ENCODE measurements at regions not wholly inside any gene's neighbourhood (a gene's known extent, or its start where the extent isn't known, plus 50 kb on each side); places are given as distances from the start of the nearest gene placed in this dataset.
"Not testable (repeated sequence)": the region's sequence is repeated elsewhere in the genome, so short reads cannot be mapped to it uniquely, and the experiment has no call there.

DNA sequence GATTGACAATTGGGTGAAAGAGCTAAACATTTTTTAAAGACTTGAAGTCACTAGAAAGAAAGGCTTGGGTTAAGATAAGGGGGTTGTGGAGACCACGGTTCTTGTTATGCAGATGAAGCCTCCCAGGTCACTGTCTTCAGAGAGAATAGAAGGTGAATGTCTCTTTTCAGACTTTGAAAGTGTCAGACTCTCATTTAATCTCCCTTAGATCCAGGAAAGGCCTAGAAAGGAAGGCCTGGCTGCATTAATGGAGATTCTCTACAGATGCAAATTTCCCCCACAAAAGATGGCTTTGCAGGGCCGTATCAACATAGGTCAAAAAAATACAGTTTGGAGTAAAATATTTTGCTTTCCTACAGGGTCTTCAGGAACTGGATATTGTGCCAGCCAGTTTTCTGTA, 193.9 kb downstream of the RTP5 start:
- no CpG with 5 or more reads among the region's 2 CpGs for WGBS (ENCODE audit: extremely low coverage, insufficient coverage, low lambda C conversion rate)
- H2BK15ac ChIP-seq (replicated peaks; ENCODE audit: low read depth), result no peak overlapping the region
- DNase-seq, result no peak

DNA sequence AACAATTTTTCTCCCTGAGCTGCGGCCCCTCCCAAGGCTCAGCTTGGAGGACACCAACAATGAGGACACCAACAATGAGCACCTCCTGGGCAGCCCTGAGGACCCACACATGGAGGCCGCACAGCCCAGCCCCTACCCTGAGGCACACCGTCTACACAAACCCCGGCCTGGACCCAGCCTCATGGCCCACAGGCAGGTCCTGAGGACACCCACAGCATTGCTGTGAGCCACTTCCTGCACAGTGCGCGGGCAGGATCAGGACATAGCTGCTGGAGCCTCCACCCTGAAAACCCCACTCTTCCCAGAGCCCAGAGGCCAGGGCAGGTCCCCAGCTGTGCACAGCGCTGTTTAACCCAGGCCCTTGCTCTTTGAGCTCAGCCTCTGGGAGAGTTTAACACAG, 194.3 kb downstream of the RTP5 start:
- Histone ChIP-seq H3K27ac (ENCODE audit: low read depth, low read length) (no peak overlapping the region), H3K56ac (ENCODE audit: low read length) (no peak overlapping the region), H3K79me1 (ENCODE audit: low read length) (no peaks in the 10 kb centered on the region), H3K18ac (ENCODE audit: low read length) (no peak overlapping the region), H4K8ac (ENCODE audit: low read depth, low read length) (no peak overlapping the region), H2BK15ac (replicated peaks; ENCODE audit: low read depth) (no peak overlapping the region), H4K5ac (ENCODE audit: low read length) (no peak overlapping the region), H3K79me2 (ENCODE audit: control insufficient read depth, insufficient read depth, low read length) (no peaks in the 10 kb centered on the region), H3K27me3 (ENCODE audit: insufficient read depth, low read length, poor library complexity) (no peaks in the 10 kb centered on the region), H3K4me3 (ENCODE audit: low read length) (no peak overlapping the region), H2AK5ac (ENCODE audit: low read length) (no peak overlapping the region), H3K4me2 (ENCODE audit: low read length) (no peak overlapping the region), H2BK5ac (ENCODE audit: low read length) (no peak overlapping the region), H3K23ac (ENCODE audit: low read length) (no peak overlapping the region), H3K9ac (ENCODE audit: low read length) (no peak overlapping the region), H3K4ac (ENCODE audit: low read depth, low read length) (no peak overlapping the region), H2BK120ac (ENCODE audit: low read depth, low read length) (no peak overlapping the region), H3K4me1 (ENCODE audit: control insufficient read depth, low read depth, low read length) (no peaks in the 10 kb centered on the region), H3K36me3 (ENCODE audit: control insufficient read depth, insufficient read depth, low read length) (no peaks in the 10 kb centered on the region)
- no peak for DNase-seq
- WGBS (ENCODE audit: extremely low coverage, insufficient coverage, low lambda C conversion rate), result no CpG with 5 or more reads among the region's 7 CpGs

More for the DNA sequence above, 193.9 kb downstream of the RTP5 start:
- Histone ChIP-seq H3K4me1 (ENCODE audit: control insufficient read depth, low read depth, low read length) (no peaks in the 10 kb centered on the region), H3K4ac (ENCODE audit: low read depth, low read length) (no peak overlapping the region), H3K36me3 (ENCODE audit: control insufficient read depth, insufficient read depth, low read length) (no peaks in the 10 kb centered on the region), H4K5ac (ENCODE audit: low read length) (no peak overlapping the region), H2AK5ac (ENCODE audit: low read length) (no peak overlapping the region), H3K27me3 (ENCODE audit: insufficient read depth, low read length, poor library complexity) (no peaks in the 10 kb centered on the region), H3K9ac (ENCODE audit: low read length) (no peak overlapping the region), H4K8ac (ENCODE audit: low read depth, low read length) (no peak overlapping the region), H3K4me2 (ENCODE audit: low read length) (no peak overlapping the region), H2BK5ac (ENCODE audit: low read length) (no peak overlapping the region), H3K79me2 (ENCODE audit: control insufficient read depth, insufficient read depth, low read length) (no peaks in the 10 kb centered on the region), H3K79me1 (ENCODE audit: low read length) (no peaks in the 10 kb centered on the region), H3K18ac (ENCODE audit: low read length) (no peak overlapping the region), H3K27ac (ENCODE audit: low read depth, low read length) (no peak overlapping the region), H3K56ac (ENCODE audit: low read length) (no peak overlapping the region), H2BK120ac (ENCODE audit: low read depth, low read length) (no peak overlapping the region), H3K4me3 (ENCODE audit: low read length) (no peak overlapping the region), H3K23ac (ENCODE audit: low read length) (no peak overlapping the region)

DNA sequence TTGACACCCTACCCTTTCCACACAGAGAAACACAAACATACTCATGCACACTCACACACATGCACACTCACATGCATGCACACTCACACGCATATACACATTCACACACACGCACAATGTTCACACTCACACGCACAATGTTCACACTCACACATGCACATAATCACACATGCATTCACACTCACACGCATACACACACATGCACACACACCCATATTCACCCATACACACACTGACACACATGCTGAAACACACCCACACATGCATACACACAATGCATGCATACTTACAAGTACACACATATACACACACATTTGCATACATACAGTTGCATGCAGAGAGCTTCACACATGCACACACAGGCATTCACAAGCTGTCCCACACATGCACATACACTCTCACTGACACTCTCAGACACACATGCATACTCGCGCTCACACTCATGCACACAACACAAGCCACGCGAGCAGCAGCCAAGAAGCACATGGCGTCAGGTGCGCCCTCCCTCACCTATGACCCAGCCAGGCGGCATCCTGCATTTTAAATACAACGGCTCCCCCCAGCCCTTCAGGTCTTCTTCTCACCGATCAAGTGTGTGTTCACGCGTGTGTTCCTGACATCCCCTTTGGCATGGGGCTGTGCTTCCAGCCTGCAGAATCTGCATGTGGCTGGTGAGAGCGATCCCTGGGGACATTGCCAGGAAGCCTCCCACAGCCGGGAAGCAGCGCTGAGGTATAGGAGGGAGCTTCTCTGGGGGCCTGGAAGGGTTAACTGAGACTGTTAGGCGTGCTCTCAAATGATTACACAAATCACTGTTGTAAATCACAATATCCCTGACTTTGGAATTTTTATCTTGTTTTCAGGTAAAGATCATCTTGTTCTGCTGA, 195.1 kb downstream of the RTP5 start:
- no peak overlapping the region for H3K27ac ChIP-seq (ENCODE audit: low read depth, low read length)
- no peak overlapping the region for H3K4me3 ChIP-seq (ENCODE audit: low read length)
- H2BK120ac ChIP-seq (ENCODE audit: low read depth, low read length), result no peak overlapping the region
- H3K18ac ChIP-seq (ENCODE audit: low read length), result no peak overlapping the region
- H2AK5ac ChIP-seq (ENCODE audit: low read length), result no peak overlapping the region
- no peak overlapping the region for H4K8ac ChIP-seq (ENCODE audit: low read depth, low read length)
- no peak overlapping the region for H3K4ac ChIP-seq (ENCODE audit: low read depth, low read length)
- H3K36me3 ChIP-seq (ENCODE audit: control insufficient read depth, insufficient read depth, low read length), result no peaks in the 10 kb centered on the region
- H3K4me2 ChIP-seq (ENCODE audit: low read length), result no peak overlapping the region
- H3K56ac ChIP-seq (ENCODE audit: low read length), result no peak overlapping the region
- WGBS (ENCODE audit: extremely low coverage, insufficient coverage, low lambda C conversion rate), result no CpG with 5 or more reads among the region's 19 CpGs
- no peak overlapping the region for H2BK5ac ChIP-seq (ENCODE audit: low read length)
- H3K4me1 ChIP-seq (ENCODE audit: control insufficient read depth, low read depth, low read length), result no peaks in the 10 kb centered on the region
- H4K5ac ChIP-seq (ENCODE audit: low read length), result no peak overlapping the region
- no peak overlapping the region for H2BK15ac ChIP-seq (replicated peaks; ENCODE audit: low read depth)
- H3K79me1 ChIP-seq (ENCODE audit: low read length), result no peaks in the 10 kb centered on the region
- no peaks in the 10 kb centered on the region for H3K79me2 ChIP-seq (ENCODE audit: control insufficient read depth, insufficient read depth, low read length)
- H3K9ac ChIP-seq (ENCODE audit: low read length), result no peak overlapping the region
- DNase-seq, result no peak
- no peaks in the 10 kb centered on the region for H3K27me3 ChIP-seq (ENCODE audit: insufficient read depth, low read length, poor library complexity)
- H3K23ac ChIP-seq (ENCODE audit: low read length), result no peak overlapping the region

DNA sequence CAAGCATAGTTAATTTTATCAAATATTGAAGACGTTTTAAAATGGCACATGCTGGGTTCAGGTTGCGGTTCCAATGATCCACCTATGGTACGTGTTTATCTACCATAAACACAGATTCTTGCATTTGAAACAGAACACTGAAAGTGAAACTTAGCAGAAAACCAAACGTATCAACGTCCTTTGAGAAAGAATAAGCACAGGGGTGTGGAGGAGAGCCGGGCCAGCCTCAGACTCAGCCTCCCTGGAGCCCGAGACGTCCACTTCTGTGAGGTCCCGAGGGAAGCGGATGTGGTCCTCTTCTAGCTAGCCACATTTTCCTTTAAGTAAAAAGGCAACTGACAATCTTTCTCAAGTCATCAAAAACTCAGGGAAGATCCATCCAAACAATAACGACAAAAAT, 195.9 kb downstream of the RTP5 start:
- Histone ChIP-seq H2BK15ac (replicated peaks; ENCODE audit: low read depth) (no peak overlapping the region), H3K4me3 (ENCODE audit: low read length) (no peak overlapping the region), H3K79me2 (ENCODE audit: control insufficient read depth, insufficient read depth, low read length) (no peaks in the 10 kb centered on the region), H3K27ac (ENCODE audit: low read depth, low read length) (no peak overlapping the region), H3K4ac (ENCODE audit: low read depth, low read length) (no peak overlapping the region), H3K27me3 (ENCODE audit: insufficient read depth, low read length, poor library complexity) (no peaks in the 10 kb centered on the region), H2AK5ac (ENCODE audit: low read length) (no peak overlapping the region), H3K23ac (ENCODE audit: low read length) (no peak overlapping the region), H3K56ac (ENCODE audit: low read length) (no peak overlapping the region), H4K5ac (ENCODE audit: low read length) (no peak overlapping the region), H3K79me1 (ENCODE audit: low read length) (no peaks in the 10 kb centered on the region), H3K9ac (ENCODE audit: low read length) (no peak overlapping the region), H4K8ac (ENCODE audit: low read depth, low read length) (no peak overlapping the region), H3K4me1 (ENCODE audit: control insufficient read depth, low read depth, low read length) (no peaks in the 10 kb centered on the region), H3K4me2 (ENCODE audit: low read length) (no peak overlapping the region), H2BK5ac (ENCODE audit: low read length) (no peak overlapping the region), H2BK120ac (ENCODE audit: low read depth, low read length) (no peak overlapping the region), H3K18ac (ENCODE audit: low read length) (no peak overlapping the region), H3K36me3 (ENCODE audit: control insufficient read depth, insufficient read depth, low read length) (no peaks in the 10 kb centered on the region)
- no peak for DNase-seq
- WGBS (ENCODE audit: extremely low coverage, insufficient coverage, low lambda C conversion rate), result no CpG with 5 or more reads among the region's 11 CpGs

DNA sequence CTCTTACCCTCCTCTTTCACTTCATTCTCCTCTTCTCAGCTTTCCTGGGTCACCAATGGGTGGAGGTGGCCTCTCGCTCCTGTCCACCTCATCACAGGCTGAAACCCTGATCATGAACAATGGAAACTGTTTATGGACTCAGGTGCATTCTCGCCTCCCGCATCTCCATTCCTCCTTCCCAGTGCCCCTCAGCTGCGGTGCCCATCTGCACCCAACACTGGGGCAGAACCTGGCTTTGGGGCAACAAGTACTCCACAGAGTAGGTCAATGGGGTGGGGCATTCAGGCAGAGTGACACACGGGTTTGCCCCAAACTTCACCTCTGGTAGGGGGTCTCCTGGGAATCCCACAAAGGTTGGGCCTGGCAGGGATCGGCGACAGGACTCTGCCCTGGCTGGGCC, 199.5 kb downstream of the RTP5 start:
- Histone ChIP-seq H3K4me3 (ENCODE audit: low read length) (no peak overlapping the region), H3K4ac (ENCODE audit: low read depth, low read length) (no peak overlapping the region), H2BK5ac (ENCODE audit: low read length) (no peak overlapping the region), H3K9ac (ENCODE audit: low read length) (no peak overlapping the region), H3K18ac (ENCODE audit: low read length) (no peak overlapping the region), H4K5ac (ENCODE audit: low read length) (no peak overlapping the region), H2BK120ac (ENCODE audit: low read depth, low read length) (no peak overlapping the region), H4K8ac (ENCODE audit: low read depth, low read length) (no peak overlapping the region), H3K56ac (ENCODE audit: low read length) (no peak overlapping the region), H3K79me2 (ENCODE audit: control insufficient read depth, insufficient read depth, low read length) (no peaks in the 10 kb centered on the region), H3K27me3 (ENCODE audit: insufficient read depth, low read length, poor library complexity) (no peaks in the 10 kb centered on the region), H3K4me2 (ENCODE audit: low read length) (no peak overlapping the region), H3K27ac (ENCODE audit: low read depth, low read length) (no peak overlapping the region), H3K79me1 (ENCODE audit: low read length) (no peaks in the 10 kb centered on the region), H3K4me1 (ENCODE audit: control insufficient read depth, low read depth, low read length) (no peaks in the 10 kb centered on the region), H3K36me3 (ENCODE audit: control insufficient read depth, insufficient read depth, low read length) (no peaks in the 10 kb centered on the region), H3K23ac (ENCODE audit: low read length) (no peak overlapping the region), H2BK15ac (replicated peaks; ENCODE audit: low read depth) (no peak overlapping the region), H2AK5ac (ENCODE audit: low read length) (no peak overlapping the region)
- DNase-seq, result no peak
- no CpG with 5 or more reads among the region's 7 CpGs for WGBS (ENCODE audit: extremely low coverage, insufficient coverage, low lambda C conversion rate)

DNA sequence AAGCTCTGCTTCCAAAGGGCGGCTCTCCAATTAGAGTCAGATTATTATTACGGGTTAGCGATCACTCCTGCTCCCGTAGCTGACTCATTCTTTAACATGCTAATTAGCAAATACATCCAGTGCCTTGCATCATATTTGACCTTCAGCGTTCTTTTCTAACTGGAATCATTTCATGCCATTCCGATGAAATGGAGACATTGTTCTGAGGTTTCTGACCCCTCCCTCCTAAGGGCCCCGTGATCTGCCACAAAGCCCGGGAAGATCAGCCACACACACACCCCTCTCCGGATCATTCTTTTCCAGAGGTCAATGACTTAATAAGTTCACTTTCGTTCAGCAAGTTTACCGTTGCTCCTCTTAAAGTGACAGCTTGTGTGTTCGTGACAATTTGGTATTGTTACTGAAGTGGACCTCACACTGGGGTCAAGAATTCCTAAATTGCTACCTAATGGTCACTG, 200.4 kb downstream of the RTP5 start:
- DNase-seq, result not testable (repeated sequence)

More for the DNA sequence above, 200.4 kb downstream of the RTP5 start:
- not testable (repeated sequence) for H2AK5ac ChIP-seq (ENCODE audit: low read length); H3K56ac ChIP-seq (ENCODE audit: low read length); H3K4ac ChIP-seq (ENCODE audit: low read depth, low read length); H3K9ac ChIP-seq (ENCODE audit: low read length); H2BK120ac ChIP-seq (ENCODE audit: low read depth, low read length); H3K27me3 ChIP-seq (ENCODE audit: insufficient read depth, low read length, poor library complexity); H3K23ac ChIP-seq (ENCODE audit: low read length); H3K79me1 ChIP-seq (ENCODE audit: low read length); H4K5ac ChIP-seq (ENCODE audit: low read length); H3K18ac ChIP-seq (ENCODE audit: low read length); H3K79me2 ChIP-seq (ENCODE audit: control insufficient read depth, insufficient read depth, low read length); H3K27ac ChIP-seq (ENCODE audit: low read depth, low read length); H3K4me1 ChIP-seq (ENCODE audit: control insufficient read depth, low read depth, low read length); H3K4me2 ChIP-seq (ENCODE audit: low read length); H3K36me3 ChIP-seq (ENCODE audit: control insufficient read depth, insufficient read depth, low read length); H3K4me3 ChIP-seq (ENCODE audit: low read length); H2BK15ac ChIP-seq (replicated peaks; ENCODE audit: low read depth); H2BK5ac ChIP-seq (ENCODE audit: low read length); H4K8ac ChIP-seq (ENCODE audit: low read depth, low read length)
- WGBS (ENCODE audit: extremely low coverage, insufficient coverage, low lambda C conversion rate), result no CpG with 5 or more reads among the region's 12 CpGs

All from mesendoderm (in vitro differentiated cells).